CD4-positive, alpha-beta T cell (primary cell): ENCODE measurements at regions not wholly inside any gene's neighbourhood (a gene's known extent, or its start where the extent isn't known, plus 50 kb on each side); places are given as distances from the start of the nearest gene placed in this dataset.
"Not testable (repeated sequence)": the region's sequence is repeated elsewhere in the genome, so short reads cannot be mapped to it uniquely, and the experiment has no call there.

Source experiments
- ATAC-seq: fragments of 200-7000 bp; cut with Tn5 transposase; one replicate; pipeline ENCODE4 v1.10.0; 2022; ENCODE audit warnings: mild to moderate bottlenecking; ENCODE audit not compliant: poor library complexity
- CTCF ChIA-PET: fragments of 350-600 bp; sonication (Branson Sonifier 250); formaldehyde crosslinking; loops from one replicate; lab custom pipeline; 2021; ENCODE audit warnings: antibody characterized with exemption, inconsistent platforms; lab: Charles Lee
- POLR2A ChIA-PET: fragments of 350-600 bp; sonication (Branson Sonifier 250); formaldehyde crosslinking; loops from one replicate; lab custom pipeline; 2021; ENCODE audit warnings: antibody characterized with exemption, inconsistent platforms; lab: Charles Lee
- DNase-seq, 14 experiments: peaks; one replicate each; pipeline ENCODE4 v3.0.0-alpha.2; 2013 to 2020; ENCODE audit warnings: mixed read lengths in 2 of 14
- H3K27ac ChIP-seq, 2 donors: one replicate each; pipeline versions ENCODE4 v1.5.1 to v1.7.0; 2013; ENCODE audit warnings: low read length in 2 of 2, low read depth in 1 of 2, mild to moderate bottlenecking in 1 of 2
- H3K27me3 ChIP-seq, 2 experiments: 1 replicate in 1 of 2; 2 replicates in 1 of 2; pipeline versions ENCODE4 v1.6.1 to v1.7.0; 2013; ENCODE audit warnings: low read length in 2 of 2, control low read depth in 1 of 2, mild to moderate bottlenecking in 1 of 2, moderate library complexity in 1 of 2; ENCODE audit not compliant: insufficient read depth in 2 of 2, control insufficient read depth in 1 of 2
- H3K36me3 ChIP-seq: one replicate; pipeline ENCODE4 v1.6.1; 2013; ENCODE audit warnings: low read length, control low read depth; ENCODE audit not compliant: insufficient read depth
- H3K4me1 ChIP-seq: one replicate; pipeline ENCODE4 v1.6.1; 2013; ENCODE audit warnings: low read length, control low read depth; ENCODE audit not compliant: insufficient read depth
- H3K4me3 ChIP-seq: one replicate; pipeline ENCODE4 v1.5.1; 2013; ENCODE audit warnings: mild to moderate bottlenecking, low read length, moderate library complexity
- H3K9me3 ChIP-seq, 2 experiments: 1 replicate in 1 of 2; 2 replicates in 1 of 2; pipeline versions ENCODE4 v1.6.1 to v1.7.0; 2013; ENCODE audit warnings: low read length in 2 of 2, mild to moderate bottlenecking in 2 of 2, control low read depth in 1 of 2, moderate library complexity in 1 of 2; ENCODE audit not compliant: control insufficient read depth in 1 of 2, insufficient read depth in 1 of 2
- H3K27ac Mint-ChIP-seq: one replicate; pipeline ENCODE4 v1.8.0; 2020; ENCODE audit warnings: mixed read lengths
- H3K27me3 Mint-ChIP-seq: one replicate; pipeline ENCODE4 v1.8.0; 2021; ENCODE audit warnings: mixed read lengths
- H3K36me3 Mint-ChIP-seq: one replicate; pipeline ENCODE4 v1.8.0; 2021; ENCODE audit warnings: low read depth, mixed read lengths
- H3K4me1 Mint-ChIP-seq: one replicate; pipeline ENCODE4 v1.8.0; 2021; ENCODE audit warnings: low read depth, mixed read lengths
- H3K4me3 Mint-ChIP-seq: one replicate; pipeline ENCODE4 v1.8.0; 2020; ENCODE audit warnings: mild to moderate bottlenecking, mixed read lengths
- H3K9me3 Mint-ChIP-seq: one replicate; pipeline ENCODE4 v1.8.0; 2020; ENCODE audit warnings: mixed read lengths
- intact Hi-C, 2 experiments: fragments of 100-400 bp; cut with DNase I in 1 of 2; cut with micrococcal nuclease in 1 of 2; formaldehyde crosslinking; loops; one replicate each; pipeline versions ENCODE4 v1.15.1 to v1.9.0; 2023 to 2025; cut with DNase I, micrococcal nuclease

DNA sequence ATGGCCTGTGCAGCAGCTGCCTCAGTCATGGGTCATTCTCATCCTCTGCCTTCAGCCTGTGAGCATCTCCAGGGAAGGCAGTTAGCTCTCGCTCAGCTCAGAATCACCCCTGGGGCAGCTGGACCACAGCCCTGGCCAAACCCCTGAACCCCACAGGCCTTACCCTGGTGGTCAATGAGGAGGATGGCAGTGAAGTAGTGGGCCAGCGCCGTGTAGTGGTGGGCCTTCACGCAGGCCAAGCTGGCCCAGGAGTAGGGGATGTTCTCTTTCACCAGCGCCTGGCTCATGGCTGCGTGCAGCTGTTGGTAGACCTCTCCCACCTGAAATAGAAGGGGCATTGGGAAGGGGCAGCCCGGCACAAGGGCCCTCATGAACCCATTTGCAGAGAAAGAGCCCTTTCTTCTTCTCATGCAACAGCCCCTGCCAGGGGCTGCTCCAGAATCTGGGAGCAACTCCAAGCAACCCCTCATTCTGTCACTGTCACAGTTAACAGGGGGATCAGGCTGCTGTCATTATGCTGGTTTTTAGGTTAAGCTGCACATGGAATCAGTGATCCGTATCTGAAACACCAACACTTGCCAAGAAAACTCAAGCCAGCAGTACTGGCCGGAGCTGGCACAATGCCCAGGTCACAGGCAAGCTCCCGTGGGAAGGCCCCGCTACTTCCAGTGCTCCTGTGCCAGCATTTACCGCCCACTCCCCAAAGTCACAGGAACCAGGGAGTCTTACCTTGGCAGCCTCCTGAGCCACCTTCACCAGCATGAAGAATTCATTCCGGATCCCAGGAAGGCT lies 290.2 kb downstream of the GOLGA6L6 start:
- H3K9me3 Mint-ChIP-seq, H3K36me3 ChIP-seq, POLR2A ChIA-PET, H3K4me3 Mint-ChIP-seq, H3K27ac Mint-ChIP-seq, DNase-seq, H3K27me3 Mint-ChIP-seq, H3K4me1 ChIP-seq, intact Hi-C loops, H3K27ac ChIP-seq, H3K4me3 ChIP-seq, H3K27me3 ChIP-seq, ATAC-seq, CTCF ChIA-PET, H3K4me1 Mint-ChIP-seq, H3K36me3 Mint-ChIP-seq: not testable (repeated sequence)
- peaks cover 0 to 41% of the 10 kb centered on the region in 2 experiments for H3K9me3 ChIP-seq

DNA sequence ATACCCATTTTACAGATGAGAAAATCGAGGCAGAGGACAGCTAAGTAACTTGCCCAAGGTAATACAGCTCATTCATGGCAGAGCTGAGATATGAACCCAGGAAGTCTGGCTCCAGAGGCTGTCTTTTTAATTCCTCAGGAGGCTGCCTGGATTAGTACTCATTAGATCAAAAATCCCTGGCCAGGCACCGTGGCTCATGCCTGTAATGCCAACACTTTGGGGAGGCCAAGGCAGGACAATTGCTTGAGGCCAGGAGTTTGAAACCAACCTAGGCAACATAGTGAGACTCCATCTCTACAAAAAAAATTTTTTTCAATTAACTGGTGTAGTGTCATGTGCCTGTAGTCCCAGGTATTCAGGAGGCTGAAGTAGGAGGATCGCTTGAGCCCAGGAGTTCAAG lies 291.4 kb downstream of the GOLGA6L6 start:
- H3K27me3 Mint-ChIP-seq, H3K4me1 Mint-ChIP-seq, H3K4me1 ChIP-seq, H3K9me3 Mint-ChIP-seq, H3K27me3 ChIP-seq, H3K4me3 ChIP-seq, intact Hi-C loops, POLR2A ChIA-PET, H3K4me3 Mint-ChIP-seq, H3K36me3 ChIP-seq, CTCF ChIA-PET, ATAC-seq, DNase-seq, H3K27ac Mint-ChIP-seq, H3K36me3 Mint-ChIP-seq, H3K27ac ChIP-seq: not testable (repeated sequence)
- H3K9me3 ChIP-seq: peaks cover 0 to 40% of the 10 kb centered on the region in 2 experiments

DNA sequence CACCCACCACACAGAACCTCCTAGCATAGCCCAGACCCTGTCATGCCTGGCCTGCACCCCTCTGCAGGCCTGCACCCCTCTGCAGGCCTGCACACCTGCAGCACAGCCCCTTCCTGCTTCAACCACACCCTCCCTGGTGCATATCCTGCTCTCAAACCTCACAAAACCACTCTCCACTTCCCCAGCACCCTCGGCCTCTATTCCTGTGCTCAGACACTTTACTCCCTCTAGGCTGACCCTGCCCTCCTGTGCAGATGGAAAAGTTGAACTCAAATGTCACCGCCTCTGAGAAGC lies 292.0 kb downstream of the GOLGA6L6 start:
- H3K4me3 ChIP-seq, H3K27me3 Mint-ChIP-seq, H3K4me1 Mint-ChIP-seq, H3K27me3 ChIP-seq, H3K36me3 Mint-ChIP-seq, CTCF ChIA-PET, intact Hi-C loops, H3K9me3 Mint-ChIP-seq, H3K4me3 Mint-ChIP-seq, H3K36me3 ChIP-seq, DNase-seq, H3K27ac ChIP-seq, H3K27ac Mint-ChIP-seq, POLR2A ChIA-PET, H3K4me1 ChIP-seq: not testable (repeated sequence)
- peaks cover 0 to 45% of the 10 kb centered on the region in 2 experiments for H3K9me3 ChIP-seq
- ATAC-seq: peak; percentile 29

DNA sequence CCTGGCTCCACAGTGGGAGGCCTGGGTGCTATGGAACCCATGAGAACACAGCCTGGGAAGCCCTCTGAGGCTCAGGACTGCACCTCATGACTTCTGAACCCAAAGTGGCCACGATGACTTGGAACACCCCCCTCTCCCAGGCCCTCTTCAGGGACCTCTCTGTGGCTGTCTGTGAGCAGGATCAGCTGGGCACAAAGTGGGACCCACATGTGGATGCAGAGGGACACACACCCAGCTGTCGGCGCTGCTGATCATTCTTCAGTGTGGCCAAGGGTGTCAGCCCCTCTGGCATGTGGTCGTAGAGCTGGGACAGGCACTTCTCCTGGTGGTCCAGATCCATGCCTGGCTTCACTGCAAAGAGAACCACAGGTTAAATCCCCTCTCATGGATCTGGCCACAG lies 293.2 kb downstream of the GOLGA6L6 start:
- intact Hi-C loops, H3K4me3 Mint-ChIP-seq, H3K27me3 ChIP-seq, H3K36me3 ChIP-seq, DNase-seq, ATAC-seq, H3K27ac Mint-ChIP-seq, H3K9me3 Mint-ChIP-seq, CTCF ChIA-PET, H3K27me3 Mint-ChIP-seq, H3K27ac ChIP-seq, H3K4me1 ChIP-seq, H3K4me3 ChIP-seq, H3K4me1 Mint-ChIP-seq, POLR2A ChIA-PET, H3K36me3 Mint-ChIP-seq: not testable (repeated sequence)
- peaks cover 0 to 54% of the 10 kb centered on the region in 2 experiments for H3K9me3 ChIP-seq

DNA sequence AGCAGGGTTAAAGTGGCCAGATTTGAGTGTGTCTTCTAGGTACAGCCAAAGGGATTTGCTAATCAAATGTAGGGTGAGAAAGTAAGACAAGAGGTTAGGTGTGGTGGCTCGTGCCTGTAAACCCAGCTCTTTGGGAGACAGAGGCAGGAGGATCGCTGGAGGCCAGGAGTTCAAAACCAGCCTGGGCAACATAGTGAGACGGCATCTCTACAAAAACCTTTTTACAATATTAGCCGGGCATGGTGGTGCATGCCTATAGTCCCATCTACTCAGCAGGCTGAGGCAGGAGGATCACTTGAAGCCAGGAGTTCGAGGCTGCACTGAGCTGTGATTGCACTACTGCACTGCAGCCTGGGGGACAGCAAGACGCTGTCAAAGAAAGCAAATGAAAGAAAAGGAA lies 294.5 kb downstream of the GOLGA6L6 start:
- H3K9me3 Mint-ChIP-seq, CTCF ChIA-PET, H3K4me1 Mint-ChIP-seq: not testable (repeated sequence)

DNA sequence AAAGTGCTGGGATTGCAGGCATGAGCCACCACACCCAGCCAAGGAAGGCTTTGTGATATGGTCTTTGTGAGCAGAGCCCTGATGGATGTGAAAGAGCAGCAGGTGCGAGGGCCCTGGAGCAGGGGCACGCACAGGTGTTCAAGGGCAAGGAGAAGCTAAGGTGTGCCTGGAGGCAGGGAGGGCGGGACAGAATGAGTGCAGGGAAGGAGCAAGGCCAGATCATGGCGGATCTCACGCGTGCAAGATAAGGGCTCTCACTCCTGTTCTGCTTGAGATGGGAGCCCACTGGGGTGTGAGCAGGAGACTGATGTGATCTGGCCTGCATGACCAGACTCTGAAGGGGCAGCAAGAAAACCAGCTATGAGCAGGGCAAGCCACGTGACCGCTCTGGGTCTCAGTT lies 295.0 kb downstream of the GOLGA6L6 start:
- POLR2A ChIA-PET, ATAC-seq, H3K36me3 Mint-ChIP-seq, H3K4me1 ChIP-seq, H3K27me3 Mint-ChIP-seq, H3K27me3 ChIP-seq, intact Hi-C loops, H3K36me3 ChIP-seq, H3K4me3 ChIP-seq, H3K27ac Mint-ChIP-seq, H3K9me3 Mint-ChIP-seq, CTCF ChIA-PET, H3K4me3 Mint-ChIP-seq, H3K4me1 Mint-ChIP-seq, H3K27ac ChIP-seq: not testable (repeated sequence)
- peaks cover 0 to 62% of the 10 kb centered on the region in 2 experiments for H3K9me3 ChIP-seq
- DNase-seq: peak in 1 of 14 experiments; percentile 32

More for the DNA sequence above, 294.5 kb downstream of the GOLGA6L6 start:
- H3K36me3 ChIP-seq, H3K27me3 ChIP-seq, H3K4me3 ChIP-seq, H3K27ac Mint-ChIP-seq, H3K27me3 Mint-ChIP-seq, H3K4me3 Mint-ChIP-seq, H3K36me3 Mint-ChIP-seq, H3K27ac ChIP-seq, intact Hi-C loops, POLR2A ChIA-PET, H3K4me1 ChIP-seq, ATAC-seq, DNase-seq: not testable (repeated sequence)
- peaks cover 0 to 59% of the 10 kb centered on the region in 2 experiments for H3K9me3 ChIP-seq

DNA sequence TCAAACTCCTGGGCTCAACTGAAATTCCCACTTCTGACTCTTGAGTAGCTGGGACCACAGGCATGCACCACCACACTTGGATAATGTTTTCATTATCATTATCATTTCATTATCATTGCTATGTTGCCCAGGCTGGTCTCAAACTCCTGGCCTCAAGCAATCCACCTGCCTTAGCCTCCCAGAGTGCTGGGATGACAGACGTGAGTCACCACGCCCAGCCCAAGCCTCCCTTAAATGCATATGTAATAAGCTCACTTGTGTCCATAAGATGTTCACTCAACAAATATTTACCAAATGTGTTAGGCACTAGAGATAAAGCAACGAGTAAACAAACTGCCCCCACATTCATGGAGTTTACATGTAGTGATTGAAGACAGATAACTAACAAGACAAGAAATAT lies 295.7 kb downstream of the GOLGA6L6 start:
- H3K4me3 ChIP-seq, POLR2A ChIA-PET, ATAC-seq, H3K36me3 ChIP-seq, H3K27ac Mint-ChIP-seq, H3K36me3 Mint-ChIP-seq, H3K9me3 Mint-ChIP-seq, H3K4me1 ChIP-seq, CTCF ChIA-PET, H3K4me3 Mint-ChIP-seq, H3K4me1 Mint-ChIP-seq, H3K27me3 ChIP-seq, H3K27ac ChIP-seq, DNase-seq, H3K27me3 Mint-ChIP-seq, intact Hi-C loops: not testable (repeated sequence)
- peaks cover 0 to 62% of the 10 kb centered on the region in 2 experiments for H3K9me3 ChIP-seq
